ENCODE measurements at regions not wholly inside any gene's neighbourhood (a gene's known extent, or its start where the extent isn't known, plus 50 kb on each side); places are given as distances from the start of the nearest gene placed in this dataset.

DNA sequence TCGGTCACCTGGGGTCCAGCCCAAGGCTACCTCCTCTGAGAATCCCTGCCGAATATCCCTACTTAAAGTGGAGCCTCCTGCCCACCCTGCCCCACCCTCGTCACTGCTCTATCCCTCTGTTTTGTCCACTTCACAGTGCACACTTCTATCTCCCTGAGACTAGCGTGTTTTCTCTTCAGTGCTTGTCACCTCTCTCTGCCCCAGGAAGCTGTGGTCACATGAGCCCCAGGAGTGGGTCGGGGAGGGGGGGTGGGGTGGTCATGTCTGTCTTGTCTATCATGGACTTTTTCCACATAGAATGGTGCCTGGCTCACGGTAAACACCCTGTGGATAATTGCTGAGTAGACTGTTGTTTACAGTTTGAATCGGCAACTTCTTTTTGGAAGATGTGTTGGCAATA, 673.6 kb downstream of the PTPRU start:
- no peak overlapping the region for H3K4me3 ChIP-seq (ENCODE audit: low read depth, low read length)
- TF ChIP-seq, protein P1, sequence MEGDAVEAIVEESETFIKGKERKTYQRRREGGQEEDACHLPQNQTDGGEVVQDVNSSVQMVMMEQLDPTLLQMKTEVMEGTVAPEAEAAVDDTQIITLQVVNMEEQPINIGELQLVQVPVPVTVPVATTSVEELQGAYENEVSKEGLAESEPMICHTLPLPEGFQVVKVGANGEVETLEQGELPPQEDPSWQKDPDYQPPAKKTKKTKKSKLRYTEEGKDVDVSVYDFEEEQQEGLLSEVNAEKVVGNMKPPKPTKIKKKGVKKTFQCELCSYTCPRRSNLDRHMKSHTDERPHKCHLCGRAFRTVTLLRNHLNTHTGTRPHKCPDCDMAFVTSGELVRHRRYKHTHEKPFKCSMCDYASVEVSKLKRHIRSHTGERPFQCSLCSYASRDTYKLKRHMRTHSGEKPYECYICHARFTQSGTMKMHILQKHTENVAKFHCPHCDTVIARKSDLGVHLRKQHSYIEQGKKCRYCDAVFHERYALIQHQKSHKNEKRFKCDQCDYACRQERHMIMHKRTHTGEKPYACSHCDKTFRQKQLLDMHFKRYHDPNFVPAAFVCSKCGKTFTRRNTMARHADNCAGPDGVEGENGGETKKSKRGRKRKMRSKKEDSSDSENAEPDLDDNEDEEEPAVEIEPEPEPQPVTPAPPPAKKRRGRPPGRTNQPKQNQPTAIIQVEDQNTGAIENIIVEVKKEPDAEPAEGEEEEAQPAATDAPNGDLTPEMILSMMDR (IDR thresholded peaks at IDR 0.05; ENCODE audit: borderline replicate concordance, insufficient read depth, low read depth, low read length): no peak

DNA sequence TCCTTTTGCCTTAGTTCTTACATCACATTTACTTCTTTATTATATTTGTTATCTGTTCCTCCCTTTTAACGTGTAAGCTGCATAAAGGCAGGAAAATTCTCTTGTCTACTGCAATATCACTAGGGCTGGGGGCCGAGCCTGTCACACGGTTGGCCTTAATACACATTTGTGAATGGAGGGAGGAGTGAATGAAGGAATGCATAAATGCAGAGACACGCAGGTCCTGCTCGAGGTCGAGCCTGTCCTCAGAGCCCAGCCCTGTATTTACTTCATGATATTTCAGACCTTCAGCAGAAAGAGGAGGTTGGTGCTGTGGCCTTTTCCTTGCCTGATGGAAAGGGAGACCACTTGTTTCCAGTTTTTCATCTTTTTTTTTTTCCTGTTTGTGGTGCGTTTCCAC, 671.3 kb downstream of the PTPRU start:
- no peak overlapping the region for H3K4me3 ChIP-seq (ENCODE audit: low read depth, low read length)
- TF ChIP-seq, protein P1 (IDR thresholded peaks at IDR 0.05; ENCODE audit: borderline replicate concordance, insufficient read depth, low read depth, low read length): no peak

DNA sequence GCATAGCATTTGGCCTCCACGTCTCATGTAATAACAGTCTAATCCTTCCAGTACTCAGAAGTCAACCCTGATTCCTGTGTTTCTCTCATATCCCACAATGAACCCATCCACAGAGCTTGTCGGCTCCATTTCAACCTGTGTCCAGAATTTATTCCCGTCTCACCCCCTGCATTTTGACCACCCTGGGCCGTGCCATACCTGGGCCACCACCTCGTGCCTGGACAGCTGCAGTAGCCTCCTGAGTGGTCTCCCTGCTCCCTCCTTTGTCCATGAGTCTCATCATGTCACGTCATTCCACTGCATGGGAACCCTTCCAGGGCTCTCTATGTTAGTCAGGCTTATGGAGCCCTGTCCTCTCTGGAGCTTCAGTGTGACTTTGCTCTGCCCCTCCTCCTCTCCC, 670.6 kb downstream of the PTPRU start:
- H3K4me3 ChIP-seq (ENCODE audit: low read depth, low read length): no peak overlapping the region
- TF ChIP-seq, protein P1 (IDR thresholded peaks at IDR 0.05; ENCODE audit: borderline replicate concordance, insufficient read depth, low read depth, low read length): no peak

DNA sequence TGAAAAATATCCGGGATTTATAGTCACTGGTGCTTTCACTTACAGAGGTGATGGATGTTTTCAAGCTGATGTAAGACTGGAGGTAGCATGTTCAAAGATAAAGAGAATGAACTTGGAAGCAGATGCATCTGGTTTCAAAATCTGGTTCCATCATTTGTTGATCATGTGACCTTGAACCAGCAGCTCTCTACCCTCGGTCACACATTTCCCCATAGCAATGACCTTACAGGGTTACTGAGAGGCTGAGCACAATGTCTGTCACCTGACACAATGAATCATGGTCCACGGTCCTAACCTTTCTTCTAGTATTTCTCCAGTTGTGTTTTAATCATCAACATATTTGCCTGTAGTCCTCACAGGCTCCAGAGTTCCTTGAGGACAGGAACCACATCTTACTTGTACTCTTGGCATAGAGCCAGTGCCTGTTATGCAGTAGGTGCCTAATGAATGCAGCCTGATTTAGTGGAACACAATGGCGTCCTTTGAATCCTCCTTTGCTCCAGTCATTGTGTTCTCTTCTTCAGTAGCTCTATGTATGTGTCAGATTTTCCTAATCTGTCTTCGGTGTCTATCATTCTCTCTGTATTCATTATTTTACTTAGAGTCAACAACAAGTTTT, 667.3 kb downstream of the PTPRU start:
- TF ChIP-seq, protein P1 (IDR thresholded peaks at IDR 0.05; ENCODE audit: borderline replicate concordance, insufficient read depth, low read depth, low read length): no peak
- H3K4me3 ChIP-seq (ENCODE audit: low read depth, low read length): no peak overlapping the region

DNA sequence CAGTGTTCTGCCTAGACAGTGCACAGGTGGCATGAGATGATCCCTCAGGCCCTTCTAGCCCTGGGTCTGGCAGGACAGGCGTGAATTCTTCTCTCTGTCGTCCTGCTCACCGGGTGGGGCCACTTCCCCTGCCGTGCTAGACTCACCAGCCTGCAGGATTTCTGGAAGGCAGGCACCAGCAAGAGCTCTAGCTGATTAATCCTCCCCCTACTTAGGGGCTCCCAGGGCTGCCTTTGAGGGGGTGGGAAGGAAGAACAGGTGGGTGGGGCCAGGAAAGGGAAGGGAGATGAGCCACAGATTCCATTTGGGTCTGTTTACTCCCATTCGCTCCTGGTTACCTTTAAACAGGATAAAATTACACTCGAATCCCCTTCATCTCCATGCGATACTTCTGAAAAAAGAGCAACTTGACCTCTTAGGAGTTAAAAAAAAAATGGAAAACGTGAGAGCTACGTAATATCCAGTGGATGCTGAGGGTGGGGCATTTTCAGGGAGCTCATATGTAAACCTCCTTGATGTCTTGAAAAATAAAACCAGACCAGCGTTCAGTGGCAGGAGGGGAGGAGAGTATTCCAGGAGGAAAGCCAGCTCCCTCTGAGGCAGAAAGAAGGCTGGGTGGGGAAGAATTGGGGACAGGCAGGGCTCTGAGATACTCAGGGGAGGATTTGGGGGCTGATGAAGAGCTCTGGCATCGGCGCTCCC, 665.5 kb downstream of the PTPRU start:
- TF ChIP-seq, protein P1 (IDR thresholded peaks at IDR 0.05; ENCODE audit: borderline replicate concordance, insufficient read depth, low read depth, low read length): no peak
- H3K4me3 ChIP-seq (ENCODE audit: low read depth, low read length): no peak overlapping the region

DNA sequence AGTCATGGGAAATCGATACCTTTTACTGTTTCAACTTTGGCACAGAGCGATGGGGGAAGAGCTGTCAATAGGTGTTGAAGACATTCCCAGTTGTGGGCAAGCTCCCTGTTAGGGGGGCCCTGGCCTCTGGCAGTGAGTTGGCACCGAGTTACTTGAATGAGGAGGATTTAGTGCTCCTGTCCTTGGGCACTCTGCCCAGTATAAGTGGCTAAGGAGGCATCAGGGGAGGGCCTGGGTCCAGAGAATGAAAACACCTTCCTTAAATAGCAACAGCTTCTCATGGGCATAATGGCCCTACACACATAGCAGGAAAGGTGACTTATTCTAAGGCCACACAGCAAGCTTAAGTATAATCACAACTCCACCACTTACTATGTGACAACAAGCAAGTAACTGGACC, 664.4 kb downstream of the PTPRU start:
- TF ChIP-seq, protein P1 (IDR thresholded peaks at IDR 0.05; ENCODE audit: borderline replicate concordance, insufficient read depth, low read depth, low read length): no peak
- H3K4me3 ChIP-seq (ENCODE audit: low read depth, low read length): no peak overlapping the region

DNA sequence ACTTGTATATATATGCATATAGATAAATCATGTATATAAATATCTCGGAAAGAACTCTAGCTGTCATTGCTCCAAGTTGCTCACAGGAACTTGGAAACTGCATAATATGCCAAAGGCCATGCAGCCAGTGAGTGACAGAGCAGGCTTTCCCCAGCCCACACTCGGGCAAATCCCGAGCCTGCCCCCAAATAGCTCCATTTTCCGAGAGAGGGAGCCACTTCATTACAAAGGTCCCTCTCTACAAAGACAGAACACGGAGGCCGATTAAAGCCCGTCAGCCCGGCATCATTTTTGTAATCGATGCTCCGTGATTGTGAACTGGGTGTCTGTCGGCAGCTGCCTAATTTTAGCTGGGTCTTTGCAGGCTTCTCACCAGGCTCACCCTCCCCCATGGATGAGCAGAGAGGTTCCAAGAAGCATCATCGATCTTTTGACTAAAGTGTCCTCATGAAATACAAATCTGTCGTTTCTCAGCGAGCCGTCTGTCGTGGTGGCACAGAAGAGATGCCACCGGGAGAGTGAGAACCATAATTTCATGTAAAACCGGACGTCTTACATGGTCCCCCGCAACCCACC, 663.9 kb downstream of the PTPRU start:
- H3K4me3 ChIP-seq (ENCODE audit: low read depth, low read length): no peak overlapping the region
- TF ChIP-seq, protein P1 (IDR thresholded peaks at IDR 0.05; ENCODE audit: borderline replicate concordance, insufficient read depth, low read depth, low read length): no peak

Data from GM12875 (cell line).